Esophagus muscularis mucosa (tissue), 2 donors: ENCODE measurements at regions not wholly inside any gene's neighbourhood (a gene's known extent, or its start where the extent isn't known, plus 50 kb on each side); places are given as distances from the start of the nearest gene placed in this dataset.

ENCODE experiments used
- POLR2A ChIP-seq: fragments of 450-650 bp; IDR thresholded peaks from one replicate; pipeline ENCODE4 v1.6.1; 2017; ENCODE audit warnings: antibody characterized with exemption, moderate library complexity, mild to moderate bottlenecking, low read depth
- POLR2AphosphoS5 ChIP-seq, 2 donors: sonication (generic); formaldehyde crosslinking; IDR thresholded peaks; one replicate each; pipeline ENCODE4 v1.6.1; 2017; ENCODE audit warnings: antibody characterized with exemption in 2 of 2

- no peak for TF ChIP-seq POLR2AphosphoS5 (IDR thresholded peaks at IDR 0.05)
- TF ChIP-seq POLR2A: no peak
Measured at GRCh38 chr21:27645285-27645684, 678.4 kb upstream of the ADAMTS5 start.
